GM12892 (cell line): ENCODE measurements at regions not wholly inside any gene's neighbourhood (a gene's known extent, or its start where the extent isn't known, plus 50 kb on each side); places are given as distances from the start of the nearest gene placed in this dataset.

Experiments
- POLR2A ChIP-seq: IDR thresholded peaks from 2 replicates; pipeline ENCODE4 v1.6.1; 2011; ENCODE audit warnings: low read depth, low read length, control low read depth
- POLR2AphosphoS5 ChIP-seq: IDR thresholded peaks from 2 replicates; pipeline ENCODE4 v1.6.1; 2011; ENCODE audit warnings: low read depth, low read length, control low read depth

GRCh38 chr2:64220265-64220664 is 76.0 kb upstream of the PELI1 start:
- TF ChIP-seq POLR2A (no peak), POLR2AphosphoS5 (no peak)
